ENCODE measurements at regions not wholly inside any gene's neighbourhood (a gene's known extent, or its start where the extent isn't known, plus 50 kb on each side); places are given as distances from the start of the nearest gene placed in this dataset.
A peak's percentile ranks its signal among the peaks of the same experiment; 100 is the strongest.

- no peak for DNase-seq (ENCODE audit: low read depth, low spot score)
Measured at GRCh38 chr4:126529997-126530396, 1102.8 kb upstream of the INTU start.

GRCh38 chr4:126530996-126531585, 1101.7 kb upstream of the INTU start:
- DNase-seq (ENCODE audit: low read depth, low spot score): no peak
- TF ChIP-seq CTCF (conservative IDR thresholded peaks at IDR 0.05): no peak
- Mint-ChIP-seq H3K36me3 (ENCODE audit: low read depth) (no peaks in the 10 kb centered on the region), H3K27ac (ENCODE audit: unreplicated experiment) (no peak overlapping the region), H3K4me3 (no peak overlapping the region), H3K27me3 (ENCODE audit: low read depth) (no peaks in the 10 kb centered on the region), H3K9me3 (peaks cover 7% of the 10 kb centered on the region), H3K4me1 (peaks cover 5% of the 10 kb centered on the region)

More at GRCh38 chr4:126529997-126530396, 1102.8 kb upstream of the INTU start:
- no peak overlapping the region for H3K27ac Mint-ChIP-seq (ENCODE audit: unreplicated experiment)
- H3K27me3 Mint-ChIP-seq (ENCODE audit: low read depth): no peaks in the 10 kb centered on the region
- H3K4me3 Mint-ChIP-seq: no peak overlapping the region
- H3K36me3 Mint-ChIP-seq (ENCODE audit: low read depth): peaks cover 5% of the 10 kb centered on the region
- peaks cover 10% of the 10 kb centered on the region for H3K9me3 Mint-ChIP-seq
- no peak for TF ChIP-seq CTCF (conservative IDR thresholded peaks at IDR 0.05)
- peaks cover 5% of the 10 kb centered on the region for H3K4me1 Mint-ChIP-seq

GRCh38 chr4:126532527-126532926, 1100.2 kb upstream of the INTU start:
- Mint-ChIP-seq H3K36me3 (ENCODE audit: low read depth) (no peaks in the 10 kb centered on the region), H3K9me3 (peaks cover 3% of the 10 kb centered on the region), H3K4me1 (peaks cover 5% of the 10 kb centered on the region), H3K4me3 (no peak overlapping the region), H3K27me3 (ENCODE audit: low read depth) (no peaks in the 10 kb centered on the region), H3K27ac (ENCODE audit: unreplicated experiment) (no peak overlapping the region)
- no peak for DNase-seq (ENCODE audit: low read depth, low spot score)
- TF ChIP-seq CTCF (conservative IDR thresholded peaks at IDR 0.05): no peak

- DNase-seq (ENCODE audit: low read depth, low spot score): no peak
- no peaks in the 10 kb centered on the region for H3K9me3 Mint-ChIP-seq
- TF ChIP-seq CTCF (conservative IDR thresholded peaks at IDR 0.05): no peak
- H3K4me3 Mint-ChIP-seq: no peak overlapping the region
- no peaks in the 10 kb centered on the region for H3K27me3 Mint-ChIP-seq (ENCODE audit: low read depth)
- peak overlapping the region; percentile 71 for H3K27ac Mint-ChIP-seq (ENCODE audit: unreplicated experiment)
- H3K4me1 Mint-ChIP-seq: peaks cover 5% of the 10 kb centered on the region
- no peaks in the 10 kb centered on the region for H3K36me3 Mint-ChIP-seq (ENCODE audit: low read depth)
Measured at GRCh38 chr4:126533146-126533805, 1099.5 kb upstream of the INTU start.

GRCh38 chr4:126539771-126540170, 1093.0 kb upstream of the INTU start:
- DNase-seq (ENCODE audit: low read depth, low spot score): no peak
- no peak overlapping the region for H3K27ac Mint-ChIP-seq (ENCODE audit: unreplicated experiment)
- TF ChIP-seq CTCF (conservative IDR thresholded peaks at IDR 0.05): no peak
- H3K27me3 Mint-ChIP-seq (ENCODE audit: low read depth): no peaks in the 10 kb centered on the region
- no peaks in the 10 kb centered on the region for H3K4me1 Mint-ChIP-seq
- no peaks in the 10 kb centered on the region for H3K36me3 Mint-ChIP-seq (ENCODE audit: low read depth)
- H3K9me3 Mint-ChIP-seq: no peaks in the 10 kb centered on the region
- no peak overlapping the region for H3K4me3 Mint-ChIP-seq

Measured in neural crest cell (in vitro differentiated cells).